Daoy (cell line): ENCODE measurements at regions not wholly inside any gene's neighbourhood (a gene's known extent, or its start where the extent isn't known, plus 50 kb on each side); places are given as distances from the start of the nearest gene placed in this dataset.

Source experiments
- DNase-seq: peaks from one replicate; pipeline ENCODE4 v3.0.0-alpha.2; 2015; ENCODE audit warnings: low read depth

DNA sequence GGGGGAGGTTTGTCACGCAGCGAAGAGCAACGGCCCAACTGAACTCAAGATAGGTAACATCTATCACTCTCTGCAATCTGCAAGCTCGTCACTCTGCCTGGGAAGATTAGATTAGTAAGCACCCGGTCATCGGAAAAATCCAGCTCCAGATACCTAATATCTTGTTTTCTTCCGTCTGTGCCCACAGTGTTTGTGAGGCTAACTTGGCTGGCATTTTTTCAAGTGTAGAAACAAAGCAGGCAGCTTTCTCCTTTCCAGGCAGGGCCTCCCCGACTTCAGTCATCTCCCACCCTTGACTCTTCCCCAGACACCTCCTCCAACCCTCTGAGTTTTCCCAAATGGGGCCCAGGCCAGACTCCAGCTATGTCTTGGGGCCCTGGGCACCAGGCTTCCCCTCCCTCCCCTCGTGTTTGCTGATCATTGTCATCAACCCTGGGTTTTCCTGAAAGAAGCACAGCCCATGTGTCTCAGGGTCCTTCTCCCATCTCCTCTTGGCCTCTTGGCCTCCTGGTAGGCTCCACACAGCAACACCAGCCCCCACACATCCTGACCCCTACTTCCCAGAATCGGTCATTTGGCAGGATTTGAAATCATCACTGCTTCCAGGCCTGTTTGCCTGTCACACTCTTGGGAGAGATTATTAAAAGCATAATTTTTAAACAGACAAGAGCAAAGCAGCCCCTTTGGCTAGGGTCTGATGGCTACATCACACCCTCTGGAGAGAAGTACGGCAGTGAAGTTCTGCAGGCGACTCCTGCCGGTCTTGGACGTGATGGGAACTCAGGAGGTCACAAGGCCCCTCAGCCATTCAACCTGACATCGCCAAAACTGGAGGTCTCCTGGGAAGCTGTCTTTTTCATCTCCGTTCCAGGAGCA is 144.9 kb upstream of the ID2 start:
- no peak for DNase-seq

DNA sequence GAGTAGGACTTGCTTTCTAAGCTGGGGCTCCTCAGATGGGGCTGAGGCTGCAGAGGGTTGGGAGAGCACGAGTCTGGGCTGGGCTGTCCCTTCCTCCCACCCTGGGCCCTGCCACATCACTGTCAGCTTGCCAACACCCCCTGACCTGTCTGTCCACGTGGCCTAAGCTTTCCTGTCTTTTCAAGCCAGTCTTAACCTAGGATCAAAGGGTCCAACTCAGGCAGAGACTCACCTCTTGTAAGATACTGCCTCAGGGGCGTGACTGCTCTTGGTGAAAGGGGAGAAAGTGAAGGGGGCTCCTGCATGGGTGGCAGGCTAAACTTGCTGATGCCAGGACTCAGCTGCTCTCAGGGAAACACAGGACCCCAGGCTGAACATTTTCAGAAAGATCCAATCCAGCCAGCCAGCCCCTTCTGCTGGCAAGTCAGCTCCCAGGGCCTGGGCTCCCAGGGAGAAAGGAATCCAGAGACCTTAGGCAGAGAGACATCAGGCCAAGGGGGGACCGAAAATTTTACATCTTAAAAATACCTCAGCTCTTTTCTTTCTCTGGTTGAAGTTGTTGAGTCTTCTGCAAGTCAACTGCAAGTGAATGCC is 144.2 kb upstream of the ID2 start:
- no peak for DNase-seq

DNA sequence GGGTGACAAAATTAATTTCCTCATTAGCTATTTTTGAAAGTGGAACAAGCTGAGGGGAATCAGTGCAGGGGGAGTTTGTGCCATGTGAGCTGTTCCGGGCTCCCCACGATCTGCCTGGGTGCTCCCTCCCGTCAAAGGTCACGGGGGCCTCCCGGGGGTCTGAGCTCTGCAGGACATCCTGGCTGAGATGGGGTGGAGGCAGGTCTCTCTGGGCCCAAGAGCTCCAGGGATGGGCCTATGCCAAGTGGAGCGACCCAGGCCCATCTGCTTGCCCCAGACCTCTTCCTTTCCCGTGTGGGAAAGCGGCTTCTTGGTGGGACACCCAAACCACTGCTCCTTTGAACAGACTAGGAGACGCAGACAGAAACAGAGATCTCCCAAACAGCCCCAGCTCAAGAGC is 143.3 kb upstream of the ID2 start:
- DNase-seq: no peak

DNA sequence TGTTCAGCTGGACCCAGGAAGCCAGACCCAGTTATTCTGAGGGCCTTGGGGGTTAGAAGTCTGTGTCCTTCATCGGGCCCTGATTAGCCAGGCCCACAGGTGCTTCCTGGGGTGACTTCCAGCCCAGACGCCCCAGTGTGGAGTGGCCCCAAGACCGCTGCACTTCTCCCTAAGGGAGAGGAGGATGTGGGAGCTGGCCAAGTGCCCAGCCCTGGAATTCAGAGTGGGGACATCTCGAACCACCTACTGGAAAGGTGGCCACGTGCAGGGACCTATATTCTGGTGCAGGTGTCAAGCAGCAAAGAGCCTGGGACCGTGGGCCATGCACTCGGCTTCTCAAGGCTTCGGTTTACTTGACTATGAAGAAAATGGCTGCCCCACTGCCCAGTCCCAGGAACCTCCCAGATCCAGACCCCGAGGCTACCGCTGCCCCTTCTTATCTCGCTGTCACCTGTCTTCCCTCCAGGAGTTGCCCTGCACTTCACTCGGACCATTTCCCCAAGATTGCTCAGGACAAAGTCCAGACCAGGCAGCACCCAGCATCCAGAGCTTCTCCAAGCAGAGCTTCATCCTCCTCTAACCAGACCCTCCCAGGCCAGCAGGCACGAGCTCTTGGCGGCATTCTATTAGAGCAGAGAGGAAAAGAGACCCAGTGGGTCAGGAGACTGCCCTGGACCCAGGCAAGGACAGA is 142.8 kb upstream of the ID2 start:
- no peak for DNase-seq

DNA sequence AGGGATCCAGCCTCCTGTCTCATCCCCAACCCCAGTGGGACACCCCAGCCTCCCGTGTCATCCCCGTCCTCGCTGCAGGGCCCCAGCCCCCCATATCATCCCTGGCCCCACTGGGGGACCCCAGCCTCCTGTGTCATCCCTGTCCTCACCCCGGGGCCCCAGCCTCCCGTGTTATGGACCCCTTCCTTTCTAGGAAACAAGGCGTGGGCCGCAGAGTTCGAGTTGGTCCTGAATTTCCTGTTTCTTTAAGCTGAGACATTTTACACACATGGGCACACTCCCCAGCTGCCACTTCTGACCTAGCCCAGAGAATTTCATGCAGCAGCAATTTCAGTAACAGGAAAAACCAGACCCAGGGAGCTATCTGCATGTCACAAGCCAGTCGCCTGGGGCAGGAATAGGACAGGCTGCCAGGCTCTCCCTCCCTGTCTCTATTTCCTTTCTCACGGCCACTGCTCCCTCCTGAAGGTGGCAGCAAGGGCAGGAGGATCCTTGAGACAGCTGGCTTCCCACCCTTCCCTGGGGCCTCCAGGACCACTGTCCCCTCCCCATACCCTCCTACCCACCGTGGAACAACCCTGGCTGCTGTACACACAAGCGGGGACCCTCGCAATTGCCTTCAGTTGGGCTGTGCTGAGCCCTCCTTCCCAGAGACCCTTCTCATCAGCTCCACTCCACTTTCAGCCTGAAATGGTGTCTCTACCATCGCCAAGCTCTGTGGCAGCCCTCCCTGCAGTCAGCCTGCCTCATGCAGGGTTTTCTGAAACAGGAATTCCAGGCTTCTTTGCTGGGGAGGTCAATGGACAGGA is 141.9 kb upstream of the ID2 start:
- no peak for DNase-seq

DNA sequence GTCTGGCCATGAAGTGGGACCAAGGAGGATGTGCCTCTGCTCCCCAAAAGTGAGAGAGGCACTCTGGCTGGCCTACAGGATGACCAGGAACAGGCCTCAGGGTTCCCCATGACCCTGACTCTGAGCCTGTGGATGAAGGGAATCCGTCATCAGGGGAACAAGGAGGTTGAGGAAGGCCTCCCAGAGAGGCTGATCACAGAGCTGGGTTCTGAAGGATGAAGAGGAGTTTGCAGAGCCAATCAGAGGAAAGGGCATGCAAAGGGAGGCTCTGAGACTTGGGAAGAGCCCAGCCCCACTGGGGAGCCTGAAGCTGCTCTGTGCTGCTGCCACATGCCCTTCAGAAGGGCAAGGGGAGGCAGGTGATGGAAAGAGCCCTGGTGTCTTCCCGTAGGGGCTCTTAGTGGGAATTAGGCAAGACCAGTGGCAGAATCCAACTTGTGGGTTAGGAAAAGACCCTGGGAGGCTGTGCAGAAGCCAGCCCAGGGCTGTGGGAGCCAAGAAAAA is 141.3 kb upstream of the ID2 start:
- DNase-seq: no peak

DNA sequence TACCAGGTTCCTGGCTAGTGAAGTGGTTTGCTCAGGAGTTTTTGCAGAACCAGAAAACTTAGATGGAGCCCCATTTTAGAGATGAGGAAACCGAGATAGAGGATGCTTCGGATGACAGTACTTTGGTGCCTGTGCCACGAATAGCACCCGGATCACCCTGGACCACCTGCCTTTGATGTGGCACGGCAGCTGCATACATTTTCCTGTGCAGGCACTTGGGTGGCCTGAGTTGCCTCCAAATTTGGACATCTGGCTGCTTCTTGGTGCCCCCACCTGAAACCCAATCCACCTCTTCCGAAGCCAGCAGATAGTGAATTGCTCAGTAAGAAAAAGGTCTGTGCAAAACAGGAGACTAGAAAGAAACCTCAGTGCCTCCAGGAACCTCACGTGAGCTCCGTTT is 140.6 kb upstream of the ID2 start:
- no peak for DNase-seq

DNA sequence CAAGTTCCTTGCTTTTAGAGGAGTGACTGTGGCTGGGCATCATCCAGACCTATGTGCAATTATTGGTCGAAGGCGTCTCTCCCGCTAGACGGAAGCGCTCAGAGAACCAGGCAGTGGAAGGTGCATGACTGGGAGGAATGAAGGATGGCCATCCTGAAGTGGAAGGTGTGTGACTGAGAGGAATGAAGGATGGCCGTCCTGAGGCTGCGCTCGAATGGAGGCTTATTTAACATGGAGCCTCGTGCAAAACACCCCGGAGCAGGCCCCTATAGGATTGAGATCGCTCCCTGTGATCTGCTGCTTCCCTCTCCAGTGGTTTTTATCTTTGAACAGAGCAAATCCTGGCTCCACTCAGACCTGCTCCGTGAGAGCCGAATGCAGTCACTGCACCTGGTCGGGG is 140.2 kb upstream of the ID2 start:
- DNase-seq: no peak

DNA sequence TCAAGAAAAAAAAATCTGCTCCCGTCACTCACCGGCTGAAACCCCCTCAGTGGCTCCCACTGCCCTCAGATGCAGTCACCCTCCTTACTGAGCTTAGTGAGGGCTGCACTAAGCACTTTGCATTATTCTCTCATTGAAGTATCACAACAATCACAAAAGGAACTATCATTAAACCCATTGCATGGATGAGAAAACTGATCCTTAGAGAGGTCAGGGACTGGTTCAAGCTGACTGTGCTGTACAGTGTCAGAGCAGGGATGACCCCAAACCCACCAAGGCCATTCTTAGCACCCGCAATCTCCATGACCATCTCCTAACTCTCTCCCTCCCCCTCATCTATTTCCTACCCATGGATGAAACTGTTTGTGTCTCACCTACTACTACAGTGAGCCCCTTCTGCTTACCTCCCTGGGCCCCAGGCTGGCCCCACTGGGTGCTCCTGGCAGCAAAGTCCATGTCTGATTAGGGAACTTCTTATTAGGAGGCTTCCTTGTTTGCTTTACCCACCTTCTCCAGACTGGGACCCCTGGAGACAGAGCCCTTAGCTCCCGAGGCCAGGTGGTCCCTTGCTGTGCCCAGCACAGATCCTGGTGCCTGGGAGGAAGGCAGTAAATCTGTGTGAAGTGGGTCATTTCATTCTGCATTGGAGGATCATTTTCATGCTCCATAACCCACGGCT is 139.3 kb upstream of the ID2 start:
- DNase-seq: no peak

DNA sequence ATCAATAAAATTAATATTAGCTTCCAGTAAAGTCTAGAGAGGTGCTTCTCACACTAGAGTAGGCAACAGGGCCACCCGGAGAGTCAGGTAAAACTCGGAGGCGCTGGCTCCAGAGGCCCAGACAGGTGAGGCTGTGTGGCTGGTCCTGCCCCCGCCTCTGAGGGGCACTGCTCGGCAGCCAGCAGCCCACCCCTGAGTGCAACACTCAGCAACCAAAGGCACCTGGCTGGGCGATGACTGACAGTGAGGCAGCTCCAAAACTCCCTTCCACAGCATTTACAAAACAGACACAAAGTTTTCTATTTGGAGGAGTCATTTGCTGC is 138.8 kb upstream of the ID2 start:
- DNase-seq: no peak

DNA sequence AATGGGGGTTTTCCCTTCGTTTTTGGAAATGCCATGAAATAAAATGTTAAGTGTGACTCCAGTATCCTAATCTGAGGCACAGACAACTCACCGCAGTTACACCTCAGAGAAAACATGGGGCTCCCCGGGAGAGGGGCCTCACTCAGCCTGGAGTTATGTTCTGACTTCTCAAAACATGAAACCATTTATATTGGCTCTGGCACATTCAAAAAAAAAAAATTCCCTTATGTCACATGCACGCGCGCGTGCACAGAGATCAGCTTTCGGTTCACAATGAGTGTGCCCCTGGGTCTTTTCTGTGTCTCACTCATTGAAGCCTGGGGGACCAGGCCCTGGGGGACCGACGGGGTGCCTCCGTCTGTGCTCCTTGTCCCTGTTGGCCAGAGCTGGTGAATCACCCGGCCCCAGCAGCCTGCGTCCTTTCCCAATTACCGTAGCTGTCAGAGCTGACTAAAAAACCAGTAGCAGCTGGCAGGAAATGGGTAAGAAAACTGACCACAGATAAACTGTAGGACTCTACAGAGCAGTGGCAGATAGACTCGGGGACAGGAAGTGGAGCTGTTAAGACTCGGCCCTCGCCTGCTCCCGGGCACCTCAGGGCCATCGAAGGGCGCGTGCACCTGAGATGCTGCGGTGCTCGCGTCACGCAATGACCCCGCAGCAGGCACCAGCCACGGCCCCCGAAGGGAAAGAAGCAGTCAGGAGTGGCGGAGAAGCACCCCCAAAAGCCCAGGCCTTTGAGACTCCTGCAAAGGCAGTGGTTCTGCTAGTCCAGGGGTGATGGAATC is 138.3 kb upstream of the ID2 start:
- DNase-seq: peak; percentile 91

DNA sequence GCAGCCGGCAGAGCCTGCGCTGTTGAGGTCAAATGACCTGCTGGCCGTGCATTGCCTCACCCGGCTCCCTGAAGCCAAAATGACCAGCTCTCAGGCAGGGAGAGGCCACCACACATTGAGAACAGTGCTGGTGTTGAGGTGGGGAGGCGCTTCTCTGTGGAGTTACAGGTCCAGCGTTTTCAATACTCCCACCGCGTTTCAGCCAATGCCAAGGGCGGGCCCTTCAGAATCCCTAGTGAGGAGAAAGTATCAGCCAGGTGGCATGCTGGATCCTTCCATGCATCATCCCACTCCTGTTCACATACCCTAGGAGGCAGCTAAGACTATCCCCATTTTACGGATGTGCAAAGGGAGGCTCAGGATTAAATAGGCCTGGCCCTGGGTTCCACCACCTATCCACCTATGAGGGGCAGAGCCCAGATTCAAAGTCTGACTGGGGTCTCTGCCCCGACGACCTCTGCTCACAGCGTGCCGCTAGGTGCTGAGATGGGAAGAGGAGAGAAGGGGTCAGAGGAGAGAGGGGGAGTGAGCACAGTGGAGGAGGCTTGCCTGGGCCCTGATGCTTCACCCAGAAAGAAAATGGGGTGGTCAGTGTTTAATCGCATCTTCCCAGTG is 137.6 kb upstream of the ID2 start:
- no peak for DNase-seq

DNA sequence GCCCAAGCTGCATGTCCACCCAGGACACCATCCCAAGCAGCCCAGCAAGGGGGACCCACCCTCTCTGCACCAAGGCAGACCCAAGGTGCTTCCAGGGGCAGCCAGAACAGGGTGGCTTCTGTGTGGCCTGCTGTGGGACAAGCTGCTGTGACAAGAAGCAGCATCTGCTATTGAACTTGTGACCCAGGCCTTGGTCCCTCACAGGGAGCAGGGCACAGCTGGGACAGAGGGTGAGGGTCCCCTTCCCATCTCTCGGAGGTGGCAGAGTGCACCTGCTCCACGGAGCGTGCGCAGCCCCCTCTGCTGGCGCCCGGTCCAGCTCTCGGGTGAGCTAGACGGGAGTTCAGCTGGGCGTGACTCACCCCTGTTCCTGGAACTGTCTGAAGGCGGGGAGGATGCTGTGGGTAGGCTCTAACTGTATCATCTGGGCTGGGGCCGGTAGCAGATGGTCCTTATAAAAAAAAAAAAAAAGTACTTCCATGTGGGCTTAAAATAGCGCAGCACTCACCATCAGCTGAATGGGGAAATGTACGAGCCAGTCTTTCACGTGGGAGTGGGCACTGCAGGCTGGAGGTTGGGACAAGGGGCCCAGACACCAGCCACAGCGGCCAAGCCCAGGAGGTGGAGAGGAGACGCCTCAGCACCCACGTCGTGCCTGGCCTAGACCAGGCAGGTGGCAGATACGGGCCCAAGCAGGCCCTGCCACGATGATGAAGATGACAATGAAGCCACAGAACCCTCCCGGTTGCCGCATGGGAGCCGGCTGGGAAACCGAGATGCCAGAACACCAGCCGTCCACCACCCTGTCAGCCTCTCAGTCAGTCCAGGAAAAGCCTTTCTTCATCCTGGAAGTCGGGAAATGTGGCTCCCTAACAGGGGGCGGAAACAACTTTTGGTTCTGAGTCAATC is 136.8 kb upstream of the ID2 start:
- peak; percentile 88 for DNase-seq

DNA sequence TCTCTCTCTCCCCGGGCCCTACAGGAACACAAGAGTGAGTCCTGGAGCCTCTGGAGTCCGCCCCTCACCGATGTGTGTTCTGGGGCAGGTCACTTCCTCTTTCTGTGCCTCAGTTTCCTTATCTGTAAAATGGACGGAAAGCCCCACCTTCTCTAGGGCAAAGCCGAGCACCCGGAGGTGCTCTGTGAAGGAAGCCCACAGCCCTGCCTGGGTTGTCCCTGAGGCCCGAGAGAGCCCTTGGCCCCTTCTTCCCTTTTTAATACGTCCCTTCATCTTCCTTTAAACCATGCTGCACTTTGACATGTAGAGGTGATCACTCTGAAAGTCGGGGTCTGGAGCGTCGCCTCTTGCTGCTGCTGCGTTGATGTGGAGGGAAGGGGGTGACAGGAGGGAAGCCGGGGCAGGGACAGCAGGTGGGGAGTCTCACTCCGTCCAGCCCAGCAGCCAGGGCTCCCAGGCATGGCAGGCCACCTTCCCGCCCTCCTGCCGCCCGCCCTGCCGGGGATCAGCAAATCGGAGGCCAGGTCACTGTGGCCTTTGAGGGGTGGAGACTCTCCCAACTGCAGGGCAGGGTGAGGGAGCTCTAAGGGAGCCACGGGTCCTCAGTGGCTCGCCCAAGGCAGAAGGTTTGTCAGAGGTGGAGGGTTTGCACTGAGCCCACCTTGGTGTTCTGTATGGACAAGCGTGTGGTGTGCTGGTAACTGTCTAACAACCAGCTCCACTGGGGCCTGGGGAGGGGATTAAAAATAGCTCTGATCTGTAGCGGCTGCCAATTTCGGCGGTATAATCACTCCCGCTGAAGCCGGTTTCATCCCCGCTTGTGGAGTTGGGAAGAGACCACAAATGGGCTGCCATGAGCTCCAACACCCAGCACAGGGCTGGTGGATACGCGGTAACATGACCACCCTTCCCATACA is 135.9 kb upstream of the ID2 start:
- no peak for DNase-seq

DNA sequence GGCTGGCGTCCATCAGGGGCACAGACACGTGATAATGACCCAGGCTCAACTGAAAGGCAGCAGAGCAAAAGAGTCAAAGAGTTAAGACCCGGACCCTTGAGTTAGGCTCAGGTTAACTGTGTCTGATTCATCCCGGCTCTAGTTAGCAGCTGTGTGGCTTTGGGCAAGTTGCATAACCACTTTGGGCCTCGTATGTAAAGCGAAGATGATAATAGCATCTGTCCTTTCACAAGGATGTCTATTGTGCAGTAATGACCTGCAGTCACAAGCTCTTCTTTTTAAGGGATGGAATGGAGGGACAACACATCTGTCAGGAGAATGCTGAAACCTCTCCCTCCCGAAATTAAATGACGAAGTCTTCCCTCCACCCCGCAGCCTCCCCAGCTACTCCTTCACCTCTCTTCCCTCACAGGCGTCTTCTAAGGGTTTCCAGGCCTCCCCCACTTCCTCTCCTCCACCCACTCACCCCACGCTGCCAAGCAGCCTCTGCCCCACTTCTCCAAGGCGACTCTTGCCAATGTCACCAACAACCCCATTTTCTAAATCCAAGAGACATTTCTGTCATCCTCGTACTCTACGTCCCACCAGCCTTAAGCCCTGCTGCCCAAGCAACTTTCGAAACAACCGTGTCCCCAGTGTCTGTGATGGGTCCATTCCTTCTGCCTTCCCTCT is 135.1 kb upstream of the ID2 start:
- no peak for DNase-seq

DNA sequence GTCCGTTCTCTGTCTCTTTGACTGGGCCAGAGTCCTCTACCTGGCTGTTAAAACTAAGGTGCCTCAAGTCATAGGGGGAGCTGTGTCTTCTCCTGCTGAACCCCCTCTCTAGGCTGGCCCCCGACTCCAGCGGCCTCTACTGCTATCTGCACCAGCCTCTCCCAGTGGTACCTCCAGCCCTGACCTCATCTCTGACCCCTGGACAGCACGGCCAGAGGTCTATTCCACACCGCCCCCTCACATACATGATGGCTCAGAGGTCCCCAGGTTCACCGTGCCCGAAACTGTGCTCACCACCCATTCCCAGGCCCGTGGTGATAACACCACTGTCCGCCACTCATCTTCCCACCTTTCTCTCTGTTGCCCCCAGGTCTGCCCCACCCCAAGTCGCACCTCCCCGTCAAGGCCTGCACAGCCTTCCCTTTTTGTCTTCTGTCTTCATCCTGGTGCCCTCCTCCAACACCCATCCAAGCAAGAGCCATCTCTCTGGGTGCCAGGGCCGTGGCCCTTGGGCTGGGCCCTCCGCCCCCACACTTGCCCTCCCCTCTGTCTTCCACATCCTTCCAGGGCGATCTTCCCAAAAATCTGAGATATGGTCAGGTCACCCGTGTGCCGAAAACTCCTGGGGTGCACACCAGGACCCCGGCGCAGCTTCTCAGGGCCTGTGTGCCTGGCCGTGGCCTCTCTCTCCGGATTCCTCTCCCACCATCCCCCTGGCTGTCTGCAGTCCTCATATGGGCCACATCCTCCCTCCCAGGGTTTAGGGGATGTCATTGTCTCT is 134.4 kb upstream of the ID2 start:
- no peak for DNase-seq
